ENCODE measurements at regions not wholly inside any gene's neighbourhood (a gene's known extent, or its start where the extent isn't known, plus 50 kb on each side); places are given as distances from the start of the nearest gene placed in this dataset.
A peak's percentile ranks its signal among the peaks of the same experiment; 100 is the strongest.

DNA sequence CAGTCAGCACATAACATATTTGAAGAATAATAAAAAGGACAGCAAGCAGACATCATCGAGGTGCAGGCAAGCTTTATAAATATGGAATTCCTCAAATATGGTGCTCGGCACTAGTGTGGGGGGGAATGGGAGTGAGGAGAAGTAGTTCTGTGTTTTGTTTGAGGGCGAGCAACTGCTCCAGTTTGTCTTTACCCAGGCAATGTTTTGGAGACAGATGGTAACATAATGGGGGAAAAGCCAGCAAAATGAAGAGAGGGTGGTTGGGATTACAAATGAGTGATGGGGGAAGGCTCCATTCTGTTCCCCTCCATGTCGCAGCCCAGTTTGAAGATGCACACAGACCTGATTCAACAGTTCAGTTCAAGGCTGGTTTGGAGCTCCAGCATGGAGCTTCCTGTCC is 572.9 kb upstream of the DIPK2B start:
- no peak for DNase-seq (ENCODE audit: low spot score)
- no peaks in the 10 kb centered on the region for H3K36me3 ChIP-seq
- H3K27me3 ChIP-seq: peaks cover 0 to 3% of the 10 kb centered on the region in 2 donors
- H3K4me3 ChIP-seq: no peak overlapping the region
- H3K27ac ChIP-seq: no peak overlapping the region
- TF ChIP-seq, protein P1, sequence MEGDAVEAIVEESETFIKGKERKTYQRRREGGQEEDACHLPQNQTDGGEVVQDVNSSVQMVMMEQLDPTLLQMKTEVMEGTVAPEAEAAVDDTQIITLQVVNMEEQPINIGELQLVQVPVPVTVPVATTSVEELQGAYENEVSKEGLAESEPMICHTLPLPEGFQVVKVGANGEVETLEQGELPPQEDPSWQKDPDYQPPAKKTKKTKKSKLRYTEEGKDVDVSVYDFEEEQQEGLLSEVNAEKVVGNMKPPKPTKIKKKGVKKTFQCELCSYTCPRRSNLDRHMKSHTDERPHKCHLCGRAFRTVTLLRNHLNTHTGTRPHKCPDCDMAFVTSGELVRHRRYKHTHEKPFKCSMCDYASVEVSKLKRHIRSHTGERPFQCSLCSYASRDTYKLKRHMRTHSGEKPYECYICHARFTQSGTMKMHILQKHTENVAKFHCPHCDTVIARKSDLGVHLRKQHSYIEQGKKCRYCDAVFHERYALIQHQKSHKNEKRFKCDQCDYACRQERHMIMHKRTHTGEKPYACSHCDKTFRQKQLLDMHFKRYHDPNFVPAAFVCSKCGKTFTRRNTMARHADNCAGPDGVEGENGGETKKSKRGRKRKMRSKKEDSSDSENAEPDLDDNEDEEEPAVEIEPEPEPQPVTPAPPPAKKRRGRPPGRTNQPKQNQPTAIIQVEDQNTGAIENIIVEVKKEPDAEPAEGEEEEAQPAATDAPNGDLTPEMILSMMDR (IDR thresholded peaks at IDR 0.05): no peak
- no peaks in the 10 kb centered on the region for H3K9me3 ChIP-seq
- no peaks in the 10 kb centered on the region for H3K4me1 ChIP-seq

DNA sequence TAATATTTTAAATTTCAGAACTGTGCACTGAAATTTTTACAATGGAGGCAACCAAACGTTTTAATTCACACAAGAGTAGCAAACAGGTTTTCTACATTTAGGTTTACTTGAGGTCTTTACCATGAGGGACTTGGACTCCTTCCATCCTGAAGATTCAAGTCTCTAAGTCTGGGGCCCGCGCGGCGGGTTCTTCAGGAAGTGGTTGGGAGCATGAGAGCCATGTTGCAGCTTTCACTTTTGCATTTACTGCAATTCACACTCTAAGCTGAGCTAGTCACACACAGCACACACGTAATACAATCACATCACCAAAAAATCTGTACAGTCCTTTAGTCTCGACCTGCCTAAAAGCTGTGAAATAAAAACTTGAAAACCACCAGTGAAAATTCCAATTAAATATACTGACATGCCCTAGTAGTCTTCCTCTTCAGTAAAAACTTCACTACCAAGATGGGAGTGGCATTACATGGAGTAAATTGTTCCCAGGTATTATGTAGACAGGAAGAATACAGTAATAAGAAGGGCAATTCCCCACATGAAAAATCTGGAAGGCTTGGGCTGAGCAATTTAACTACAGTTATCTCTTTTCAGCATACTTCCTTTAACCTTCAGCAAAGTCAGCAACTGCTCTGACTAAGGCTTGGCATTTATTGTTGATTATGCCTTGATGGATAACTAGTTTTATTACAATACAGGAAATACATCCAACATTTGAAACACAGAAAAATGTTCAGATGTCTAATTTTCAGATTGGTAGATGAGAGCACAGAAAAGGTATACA is 571.1 kb upstream of the DIPK2B start:
- Histone ChIP-seq H3K4me3 (no peak overlapping the region), H3K36me3 (no peaks in the 10 kb centered on the region), H3K27ac (peak overlapping the region; percentile 45 to 75), H3K9me3 (no peaks in the 10 kb centered on the region), H3K27me3 (peaks cover 0 to 3% of the 10 kb centered on the region in 2 donors), H3K4me1 (no peaks in the 10 kb centered on the region)
- DNase-seq (ENCODE audit: low spot score): no peak
- TF ChIP-seq, protein P1 (IDR thresholded peaks at IDR 0.05): no peak

GRCh38 chrX:45771114-45771513 is 570.4 kb upstream of the DIPK2B start:
- DNase-seq (ENCODE audit: low spot score): no peak
- TF ChIP-seq, protein P1 (IDR thresholded peaks at IDR 0.05): no peak
- no peaks in the 10 kb centered on the region for H3K36me3 ChIP-seq
- H3K27me3 ChIP-seq: peaks cover 0 to 3% of the 10 kb centered on the region in 2 donors
- no peaks in the 10 kb centered on the region for H3K9me3 ChIP-seq
- H3K4me1 ChIP-seq: no peaks in the 10 kb centered on the region
- H3K4me3 ChIP-seq: no peak overlapping the region
- peak overlapping the region; percentile 45 to 75 for H3K27ac ChIP-seq

DNA sequence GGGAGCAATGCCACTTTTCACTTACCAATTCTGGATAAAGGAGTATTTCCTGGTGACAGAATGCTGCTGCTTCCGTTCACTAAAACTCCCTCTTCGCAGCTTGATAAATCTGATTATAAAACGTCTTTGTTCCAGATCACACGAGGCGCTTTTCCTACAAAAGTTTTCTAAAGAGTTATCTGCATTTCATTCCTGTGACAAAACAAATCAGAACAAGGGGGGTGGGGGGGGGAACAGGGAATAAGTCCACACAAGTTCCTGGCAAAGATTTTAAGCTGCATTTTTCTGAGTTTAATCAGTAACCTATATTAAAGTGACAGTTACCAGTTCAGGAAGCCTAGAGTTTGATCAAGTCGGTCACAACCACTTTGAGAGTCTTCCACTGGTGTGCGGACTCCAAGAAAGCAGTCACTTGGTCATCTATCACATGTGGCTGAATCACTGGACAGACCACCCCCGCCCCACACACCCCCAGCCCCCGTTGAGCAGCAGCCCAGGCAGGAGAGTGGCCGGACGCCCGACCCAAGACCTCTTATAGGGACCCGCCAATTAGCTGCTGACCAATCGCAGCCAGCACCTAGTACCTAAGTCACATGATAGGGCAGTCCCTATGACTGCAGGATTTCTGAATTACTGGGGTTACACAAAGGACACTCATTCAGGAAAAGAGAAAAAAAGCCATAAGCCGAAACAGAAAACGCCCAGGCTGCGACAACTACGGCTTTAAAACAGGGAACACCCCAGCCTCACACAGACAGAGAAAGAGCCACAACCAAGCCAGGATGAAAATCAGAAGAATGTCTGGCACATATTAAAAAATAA is 569.3 kb upstream of the DIPK2B start:
- peak overlapping the region; percentile 70 to 75 for H3K27ac ChIP-seq
- H3K27me3 ChIP-seq: no peaks in the 10 kb centered on the region
- TF ChIP-seq, protein P1 (IDR thresholded peaks at IDR 0.05): no peak
- no peaks in the 10 kb centered on the region for H3K9me3 ChIP-seq
- peak overlapping the region; percentile 34 for H3K4me3 ChIP-seq
- peak; percentile 80 for DNase-seq (ENCODE audit: low spot score)
- H3K36me3 ChIP-seq: no peaks in the 10 kb centered on the region
- H3K4me1 ChIP-seq: no peaks in the 10 kb centered on the region

DNA sequence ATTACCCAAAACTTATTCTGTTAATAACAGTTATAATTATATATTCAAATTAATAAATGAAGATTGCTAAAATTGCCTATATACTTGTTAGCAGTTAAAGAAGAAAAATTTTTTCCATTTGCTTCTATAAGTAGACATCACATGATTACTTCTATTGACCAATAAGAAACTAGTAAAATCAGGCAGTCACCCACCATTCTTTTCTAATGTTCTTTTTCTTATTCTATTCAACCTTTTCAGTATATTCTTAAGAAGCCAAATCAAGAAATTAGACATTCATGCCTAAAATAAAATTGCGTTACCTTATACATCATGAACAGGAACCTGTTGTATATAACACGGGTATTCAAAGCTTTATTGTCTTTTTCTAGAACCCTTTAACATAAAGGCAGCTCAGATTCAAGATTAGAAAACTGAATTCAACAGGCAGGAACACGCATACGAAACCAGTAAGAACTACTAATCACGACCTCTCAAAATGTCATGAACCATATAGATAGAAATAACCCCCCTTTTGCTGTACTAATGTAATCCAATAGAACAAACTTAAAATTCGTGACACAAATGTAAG is 568.1 kb upstream of the DIPK2B start:
- no peak for DNase-seq (ENCODE audit: low spot score)
- H3K4me1 ChIP-seq: no peaks in the 10 kb centered on the region
- H3K36me3 ChIP-seq: no peaks in the 10 kb centered on the region
- no peaks in the 10 kb centered on the region for H3K27me3 ChIP-seq
- no peaks in the 10 kb centered on the region for H3K9me3 ChIP-seq
- TF ChIP-seq, protein P1 (IDR thresholded peaks at IDR 0.05): no peak
- H3K4me3 ChIP-seq: peak overlapping the region; percentile 34
- H3K27ac ChIP-seq: peak overlapping the region; percentile 70 to 75

All from right atrium auricular region (tissue), 2 donors.